Stomach (tissue), 8 donors: ENCODE measurements at regions not wholly inside any gene's neighbourhood (a gene's known extent, or its start where the extent isn't known, plus 50 kb on each side); places are given as distances from the start of the nearest gene placed in this dataset.
"Not testable (repeated sequence)": the region's sequence is repeated elsewhere in the genome, so short reads cannot be mapped to it uniquely, and the experiment has no call there.

Experiments
- DNase-seq, 2 donors: peaks; one replicate each; pipeline versions ENCODE4 v3.0.0 to v3.0.0-alpha.2; 2013 to 2019
- H3K27ac ChIP-seq, 5 donors: fragments of 200-600 bp in 4 of 5; sonication (generic) in 4 of 5; one replicate each; pipeline ENCODE4 v1.5.1; 2013 to 2019; ENCODE audit warnings: mild to moderate bottlenecking in 1 of 5, moderate library complexity in 1 of 5
- H3K27me3 ChIP-seq, 3 donors: fragments of 200-600 bp; sonication (generic); one replicate each; pipeline ENCODE4 v1.5.1; 2017 to 2019; ENCODE audit warnings: mixed run types in 1 of 3
- H3K36me3 ChIP-seq, 4 donors: fragments of 200-600 bp; sonication (generic); 1 replicate in 3 of 4; 2 replicates in 1 of 4; pipeline ENCODE4 v1.5.1; 2016 to 2019
- H3K4me1 ChIP-seq, 4 donors: fragments of 200-600 bp; sonication (generic); one replicate each; pipeline ENCODE4 v1.5.1; 2016 to 2019
- H3K4me3 ChIP-seq, 4 donors: fragments of 200-600 bp; sonication (generic) in 3 of 4; one replicate each; pipeline ENCODE4 v1.5.1; 2016 to 2019; ENCODE audit warnings: mild to moderate bottlenecking in 1 of 4
- H3K9me3 ChIP-seq, 4 donors: fragments of 200-600 bp; sonication (generic); one replicate each; pipeline ENCODE4 v1.5.1; 2016 to 2019
- CTCF ChIP-seq, 7 experiments: fragments of 450-650 bp in 4 of 7; fragments of 200-600 bp in 3 of 7; sonication (generic) in 3 of 7; IDR thresholded peaks; one replicate each; pipeline ENCODE4 v1.5.1; 2016 to 2019; ENCODE audit warnings: antibody characterized with exemption in 7 of 7, control low read depth in 2 of 7, mild to moderate bottlenecking in 1 of 7
- EP300 ChIP-seq: sonication (generic); formaldehyde crosslinking; IDR thresholded peaks from one replicate; pipeline ENCODE4 v1.6.1; 2017; ENCODE audit warnings: antibody characterized with exemption
- POLR2A ChIP-seq, 4 donors: fragments of 450-650 bp; IDR thresholded peaks; one replicate each; pipeline ENCODE4 v1.6.1; 2016; ENCODE audit warnings: antibody characterized with exemption in 4 of 4, control low read depth in 2 of 4, mild to moderate bottlenecking in 1 of 4, moderate library complexity in 1 of 4
- POLR2AphosphoS5 ChIP-seq, 3 donors: sonication (generic); formaldehyde crosslinking; IDR thresholded peaks; one replicate each; pipeline ENCODE4 v1.6.1; 2016; ENCODE audit warnings: antibody characterized with exemption in 3 of 3
- WGBS, 5 donors: extraction: QIAGEN DNeasy Blood & Tissue Kit in 3 of 5; methylation state at CpG; one replicate each; pipeline versions ENCODE4 v1.1.5 to v1.1.7; 2013 to 2018; 5-methylcytosine and 5-hydroxymethylcytosine counted together
- intact Hi-C: fragments of 100-400 bp; cut with DNase I; formaldehyde crosslinking; loops from one replicate; pipeline ENCODE4 v1.15.1; 2023; ENCODE audit warnings: low total_unique reads
- donor health status: healthy with polysubstance abuse.
- donor health status: Bipolar disorder and iron deficiency.
- donor health status: healthy.

GRCh38 chr20:1735417-1736089, 78.0 kb upstream of the SIRPG start:
- Histone ChIP-seq H3K36me3 (no peaks in the 10 kb centered on the region), H3K4me3 (no peak overlapping the region), H3K4me1 (no peaks in the 10 kb centered on the region), H3K27me3 (peaks cover 0 to 13% (median 9%) of the 10 kb centered on the region in 3 donors), H3K27ac (no peak overlapping the region), H3K9me3 (no peaks in the 10 kb centered on the region)
- intact Hi-C loops: no loop called here
- DNase-seq: no peak
- TF ChIP-seq POLR2AphosphoS5 (IDR thresholded peaks at IDR 0.05) (no peak), POLR2A (IDR thresholded peaks at IDR 0.05) (no peak), EP300 (no peak), CTCF (IDR thresholded peaks at IDR 0.05) (no peak)
- whole genome bisulfite sequencing, 5 donors: 83 to 91% (median 90%) methylated on average over 22 to 35 of the region's 35 CpGs

DNA sequence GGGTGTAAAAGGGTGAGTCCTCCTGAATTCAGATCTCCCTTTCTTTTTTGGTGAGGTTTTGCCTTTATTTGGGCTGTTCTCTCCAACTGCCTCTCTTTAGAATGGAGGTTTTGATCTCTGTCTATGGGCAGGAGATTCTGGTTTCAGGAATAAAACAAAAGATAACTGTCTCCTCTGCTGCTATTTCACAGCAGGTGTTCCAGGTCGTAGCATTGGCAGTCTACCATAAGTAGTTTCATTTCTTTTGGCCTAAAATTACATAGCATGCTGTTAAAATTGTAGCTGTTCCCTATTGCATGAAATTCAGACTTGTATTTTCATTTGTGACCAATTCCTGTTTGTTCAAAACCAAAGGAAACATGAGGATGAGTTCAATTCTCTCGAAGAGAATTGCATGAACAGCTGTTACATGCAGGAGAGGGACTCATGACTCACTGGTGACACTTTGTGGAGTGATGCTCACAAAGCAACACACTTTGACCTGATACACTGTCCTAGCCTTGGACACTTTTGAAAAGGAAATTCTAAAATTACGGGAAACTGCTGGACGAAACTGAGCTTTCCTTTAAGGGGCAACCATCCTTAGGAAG, 76.8 kb upstream of the SIRPG start:
- intact Hi-C loops: no loop called here
- WGBS, 5 donors: 40 to 62% (median 55%) methylated on average over 4 of the region's 4 CpGs
- H3K27ac ChIP-seq: no peak overlapping the region
- H3K9me3 ChIP-seq: no peaks in the 10 kb centered on the region
- H3K36me3 ChIP-seq: no peaks in the 10 kb centered on the region
- no peak overlapping the region for H3K4me3 ChIP-seq
- peak in 1 of 2 donors; percentile 32 for DNase-seq
- H3K27me3 ChIP-seq: peaks cover 0 to 13% (median 4%) of the 10 kb centered on the region in 3 donors
- no peaks in the 10 kb centered on the region for H3K4me1 ChIP-seq
- no peak for TF ChIP-seq POLR2A (IDR thresholded peaks at IDR 0.05)
- no peak for TF ChIP-seq EP300
- TF ChIP-seq POLR2AphosphoS5 (IDR thresholded peaks at IDR 0.05): no peak
- TF ChIP-seq CTCF (IDR thresholded peaks at IDR 0.05): no peak

GRCh38 chr20:1731828-1732375, 74.3 kb upstream of the SIRPG start:
- H3K27ac ChIP-seq, DNase-seq, intact Hi-C loops, H3K36me3 ChIP-seq, H3K4me1 ChIP-seq, H3K4me3 ChIP-seq, H3K9me3 ChIP-seq: not testable (repeated sequence)
- peaks cover 0 to 13% (median 4%) of the 10 kb centered on the region in 3 donors for H3K27me3 ChIP-seq
- 48 to 69% (median 58%) methylated on average over 6 of the region's 6 CpGs for WGBS, 5 donors

GRCh38 chr20:1730981-1731711, 73.6 kb upstream of the SIRPG start:
- H3K36me3 ChIP-seq, H3K4me1 ChIP-seq, H3K9me3 ChIP-seq, H3K27ac ChIP-seq, intact Hi-C loops, H3K4me3 ChIP-seq: not testable (repeated sequence)
- H3K27me3 ChIP-seq: peaks cover 0 to 12% (median 4%) of the 10 kb centered on the region in 3 donors
- WGBS, 5 donors: 37 to 47% (median 43%) methylated on average over 8 of the region's 8 CpGs
- DNase-seq: peak in 1 of 2 donors; percentile 15

- H3K27me3 ChIP-seq, H3K4me1 ChIP-seq, H3K27ac ChIP-seq, H3K4me3 ChIP-seq, H3K36me3 ChIP-seq, DNase-seq: not testable (repeated sequence)
- intact Hi-C loops: loop anchor here (10.0 kb wide), 1 partner anchor 63 kb away; no protein-coding TSS in a partner anchor
- H3K9me3 ChIP-seq: peaks cover 0 to 18% (median 0%) of the 10 kb centered on the region in 4 donors
- 69 to 91% (median 81%) methylated on average over 3 of the region's 3 CpGs for WGBS, 5 donors
These were observed 69.7 kb upstream of the SIRPG start for GRCh38 chr20:1727303-1727702.
